Osteocyte (in vitro differentiated cells): ENCODE measurements at regions not wholly inside any gene's neighbourhood (a gene's known extent, or its start where the extent isn't known, plus 50 kb on each side); places are given as distances from the start of the nearest gene placed in this dataset.

Experiments
- DNase-seq: peaks from one replicate; pipeline ENCODE4 v3.0.0; 2021; ENCODE audit warnings: mixed read lengths; ENCODE audit not compliant: unreplicated experiment; ENCODE audit errors: extremely low spot score
- H3K27ac Mint-ChIP-seq: one replicate; pipeline ENCODE4 v1.8.0; 2021; ENCODE audit warnings: mild to moderate bottlenecking, mixed read lengths; ENCODE audit not compliant: unreplicated experiment
- H3K27me3 Mint-ChIP-seq: one replicate; pipeline ENCODE4 v1.8.0; 2021; ENCODE audit warnings: mixed read lengths; ENCODE audit not compliant: unreplicated experiment
- H3K36me3 Mint-ChIP-seq: one replicate; pipeline ENCODE4 v1.8.0; 2021; ENCODE audit warnings: mixed read lengths; ENCODE audit not compliant: unreplicated experiment
- H3K4me1 Mint-ChIP-seq: one replicate; pipeline ENCODE4 v1.8.0; 2021; ENCODE audit warnings: mixed read lengths; ENCODE audit not compliant: unreplicated experiment
- H3K4me3 Mint-ChIP-seq: one replicate; pipeline ENCODE4 v1.8.0; 2021; ENCODE audit warnings: mild to moderate bottlenecking, moderate library complexity, mixed read lengths; ENCODE audit not compliant: unreplicated experiment
- H3K9me3 Mint-ChIP-seq: one replicate; pipeline ENCODE4 v1.8.0; 2021; ENCODE audit warnings: mixed read lengths; ENCODE audit not compliant: unreplicated experiment
- CTCF ChIP-seq: fragments of 200-600 bp; sonication (generic); IDR thresholded peaks from 2 replicates; pipeline ENCODE4 v1.5.0; 2021; ENCODE audit warnings: antibody characterized with exemption, mild to moderate bottlenecking, moderate library complexity

GRCh38 chr3:7927864-7928263, 573.8 kb upstream of the LMCD1 start:
- Mint-ChIP-seq H3K4me1 (no peaks in the 10 kb centered on the region), H3K27me3 (no peaks in the 10 kb centered on the region), H3K9me3 (no peaks in the 10 kb centered on the region), H3K27ac (no peak overlapping the region), H3K36me3 (no peaks in the 10 kb centered on the region), H3K4me3 (no peak overlapping the region)
- no peak for DNase-seq
- TF ChIP-seq CTCF: no peak

GRCh38 chr3:7929319-7929889, 572.2 kb upstream of the LMCD1 start:
- Mint-ChIP-seq H3K27ac (no peak overlapping the region), H3K9me3 (peaks cover 6% of the 10 kb centered on the region), H3K4me1 (no peaks in the 10 kb centered on the region), H3K36me3 (no peaks in the 10 kb centered on the region), H3K27me3 (no peaks in the 10 kb centered on the region), H3K4me3 (no peak overlapping the region)
- no peak for TF ChIP-seq CTCF
- no peak for DNase-seq

- no peak overlapping the region for H3K4me3 Mint-ChIP-seq
- H3K36me3 Mint-ChIP-seq: no peaks in the 10 kb centered on the region
- DNase-seq: no peak
- no peak for TF ChIP-seq CTCF
- H3K4me1 Mint-ChIP-seq: no peaks in the 10 kb centered on the region
- no peaks in the 10 kb centered on the region for H3K27me3 Mint-ChIP-seq
- H3K27ac Mint-ChIP-seq: no peak overlapping the region
- H3K9me3 Mint-ChIP-seq: peaks cover 30% of the 10 kb centered on the region
Measured at GRCh38 chr3:7934362-7934761, 567.3 kb upstream of the LMCD1 start.

- Mint-ChIP-seq H3K9me3 (no peaks in the 10 kb centered on the region), H3K27ac (no peak overlapping the region), H3K27me3 (no peaks in the 10 kb centered on the region)
Measured at GRCh38 chr3:7947930-7948329, 553.7 kb upstream of the LMCD1 start.

GRCh38 chr3:7950890-7951289, 550.7 kb upstream of the LMCD1 start:
- no peak overlapping the region for H3K4me3 Mint-ChIP-seq
- TF ChIP-seq CTCF: no peak
- no peaks in the 10 kb centered on the region for H3K36me3 Mint-ChIP-seq
- H3K9me3 Mint-ChIP-seq: no peaks in the 10 kb centered on the region
- DNase-seq: no peak
- no peaks in the 10 kb centered on the region for H3K27me3 Mint-ChIP-seq
- no peaks in the 10 kb centered on the region for H3K4me1 Mint-ChIP-seq
- H3K27ac Mint-ChIP-seq: no peak overlapping the region

More at GRCh38 chr3:7947930-7948329, 553.7 kb upstream of the LMCD1 start:
- no peaks in the 10 kb centered on the region for H3K4me1 Mint-ChIP-seq
- no peaks in the 10 kb centered on the region for H3K36me3 Mint-ChIP-seq
- no peak for DNase-seq
- TF ChIP-seq CTCF: no peak
- H3K4me3 Mint-ChIP-seq: no peak overlapping the region
